AG04450 (cell line): ENCODE measurements at regions not wholly inside any gene's neighbourhood (a gene's known extent, or its start where the extent isn't known, plus 50 kb on each side); places are given as distances from the start of the nearest gene placed in this dataset.
A peak's percentile ranks its signal among the peaks of the same experiment; 100 is the strongest.

Source experiments
- CTCF ChIA-PET: fragments of 300-600, 350-600 bp; formaldehyde crosslinking; extraction: SDS; loops from one replicate; lab custom pipeline; 2022; ENCODE audit warnings: antibody characterized with exemption, inconsistent platforms; lab: Charles Lee
- POLR2A ChIA-PET: fragments of 350-600 bp; formaldehyde crosslinking; extraction: SDS; loops from one replicate; lab custom pipeline; 2021; ENCODE audit warnings: antibody characterized with exemption, inconsistent platforms; lab: Yijun Ruan, JAX
- DNase-seq: peaks from one replicate; pipeline ENCODE4 v3.0.0-alpha.2; 2011; ENCODE audit warnings: low read depth, low spot score
- H3K27ac ChIP-seq: one replicate; pipeline ENCODE4 v1.5.1; 2012; ENCODE audit warnings: low read depth, low read length, control low read depth
- H3K27me3 ChIP-seq: one replicate; pipeline ENCODE4 v1.6.0; 2012; ENCODE audit warnings: low read length; ENCODE audit not compliant: control insufficient read depth, insufficient read depth
- H3K4me3 ChIP-seq: 2 replicates; pipeline ENCODE4 v1.5.1; 2011; ENCODE audit warnings: mild to moderate bottlenecking, low read depth, low read length, control low read depth
- H3K9me3 ChIP-seq: 2 replicates; pipeline ENCODE4 v1.5.1; 2012; ENCODE audit warnings: low read length; ENCODE audit not compliant: control insufficient read depth, insufficient read depth
- CTCF ChIP-seq: IDR thresholded peaks from 2 replicates; pipeline ENCODE4 v1.5.1; 2011; ENCODE audit warnings: low read depth, low read length, control low read depth, inconsistent platforms

- POLR2A ChIA-PET, result no interaction called here
- CTCF ChIA-PET, result interaction anchor here (0.7 kb wide), 1 partner anchor 64 kb away, joined by 3 read pairs; no protein-coding TSS in a partner anchor
- DNase-seq, result peak; percentile 74
- Histone ChIP-seq H3K27me3 (no peaks in the 10 kb centered on the region), H3K4me3 (no peak overlapping the region), H3K9me3 (no peaks in the 10 kb centered on the region), H3K27ac (no peak overlapping the region)
- peak; percentile 38 for TF ChIP-seq CTCF
Measured at GRCh38 chr6:23180504-23181293, 611.3 kb downstream of the HDGFL1 start.

GRCh38 chr6:23181356-23182110 lies 612.2 kb downstream of the HDGFL1 start:
- no peaks in the 10 kb centered on the region for H3K27me3 ChIP-seq
- no peak overlapping the region for H3K4me3 ChIP-seq
- CTCF ChIA-PET, result interaction anchor here (1.0 kb wide), 1 partner anchor 289 kb away, joined by 3 read pairs; no protein-coding TSS in a partner anchor
- TF ChIP-seq CTCF, result no peak
- POLR2A ChIA-PET, result no interaction called here
- no peak for DNase-seq
- no peaks in the 10 kb centered on the region for H3K9me3 ChIP-seq
- H3K27ac ChIP-seq, result no peak overlapping the region

GRCh38 chr6:23183846-23184245 lies 614.5 kb downstream of the HDGFL1 start:
- ChIA-PET POLR2A (no interaction called here), CTCF (no interaction called here)
- H3K27ac ChIP-seq, result no peak overlapping the region
- no peak for TF ChIP-seq CTCF
- DNase-seq, result no peak
- no peaks in the 10 kb centered on the region for H3K9me3 ChIP-seq
- no peak overlapping the region for H3K4me3 ChIP-seq
- no peaks in the 10 kb centered on the region for H3K27me3 ChIP-seq

- Histone ChIP-seq H3K27ac (no peak overlapping the region), H3K4me3 (no peak overlapping the region), H3K9me3 (no peaks in the 10 kb centered on the region), H3K27me3 (no peaks in the 10 kb centered on the region)
- ChIA-PET POLR2A (no interaction called here), CTCF (no interaction called here)
- TF ChIP-seq CTCF, result no peak
- no peak for DNase-seq
Measured at GRCh38 chr6:23184351-23184750, 615.0 kb downstream of the HDGFL1 start.

- DNase-seq, result no peak
- Histone ChIP-seq H3K4me3 (no peak overlapping the region), H3K27me3 (no peaks in the 10 kb centered on the region), H3K27ac (no peak overlapping the region), H3K9me3 (no peaks in the 10 kb centered on the region)
- ChIA-PET POLR2A (no interaction called here), CTCF (no interaction called here)
- TF ChIP-seq CTCF, result no peak
Measured at GRCh38 chr6:23195487-23195886, 626.1 kb downstream of the HDGFL1 start.
